HepG2 (cell line): ENCODE measurements at regions not wholly inside any gene's neighbourhood (a gene's known extent, or its start where the extent isn't known, plus 50 kb on each side); places are given as distances from the start of the nearest gene placed in this dataset.

Experiments used
- ATAC-seq: fragments of 200-7000 bp; cut with Tn5 transposase; 3 replicates; pipeline ENCODE4 v1.9.1; 2020; ENCODE audit warnings: mild to moderate bottlenecking, moderate library complexity
- BruUV-seq: library from RNA; stranded (reverse); fragments of 400-500 nt; replicated peaks from 2 replicates; lab custom pipeline; 2021; lab: Mats Ljungman, UMichigan
- CTCF ChIA-PET: fragments of 300-600 bp; formaldehyde crosslinking; extraction: SDS; loops from one replicate; lab custom pipeline; 2021; ENCODE audit warnings: low total read pairs, inconsistent platforms, low intra/inter-chr PET ratio; lab: Yijun Ruan, JAX
- POLR2A ChIA-PET: fragments of 350-600 bp; sonication (Branson Sonifier 250); formaldehyde crosslinking; loops from one replicate; lab custom pipeline; 2020; ENCODE audit warnings: antibody characterized with exemption, inconsistent platforms; lab: Yijun Ruan, JAX
- DNase-seq: peaks from one replicate; pipeline ENCODE4 v3.0.0-alpha.2; 2015; ENCODE audit warnings: low spot score
- FAIRE-seq: peaks from 3 replicates; lab custom pipeline; 2011; peaks lifted over from hg19 to GRCh38; lab: Jason Lieb, UNC
- H2AFZ ChIP-seq: one replicate; pipeline ENCODE4 v1.6.1; 2011; ENCODE audit warnings: low read length, inconsistent platforms
- H3K27ac ChIP-seq: fragments of 300-600 bp; 3 replicates; pipeline ENCODE4 v1.8.0; 2011; ENCODE audit warnings: mixed run types, mild to moderate bottlenecking, mixed read lengths, low read length, inconsistent platforms; ENCODE audit not compliant: insufficient read depth; ENCODE audit errors: extremely low read length
- H3K27me3 ChIP-seq, 2 experiments: fragments of 200-600 bp in 1 of 2; 2 replicates in 1 of 2; 3 replicates in 1 of 2; pipeline versions ENCODE4 v1.6.0 to v1.8.0; 2011; ENCODE audit warnings: low read length in 2 of 2, mild to moderate bottlenecking in 2 of 2, moderate library complexity in 2 of 2, inconsistent platforms in 1 of 2; ENCODE audit not compliant: insufficient read depth in 2 of 2, control insufficient read depth in 1 of 2
- H3K36me3 ChIP-seq, 2 experiments: fragments of 200-600 bp in 1 of 2; replicated peaks in 1 of 2; 2 replicates in 1 of 2; 3 replicates in 1 of 2; pipeline versions ENCODE4 v1.5.1 to v1.8.0; 2011; ENCODE audit warnings: low read length in 2 of 2, inconsistent platforms in 1 of 2; ENCODE audit not compliant: insufficient read depth in 2 of 2, control insufficient read depth in 1 of 2
- H3K4me1 ChIP-seq: 2 replicates; pipeline ENCODE4 v1.5.1; 2012; ENCODE audit warnings: low read length, inconsistent platforms; ENCODE audit not compliant: insufficient read depth
- H3K4me2 ChIP-seq: 2 replicates; pipeline ENCODE4 v1.6.0; 2011; ENCODE audit warnings: low read depth, low read length, inconsistent platforms
- H3K4me3 ChIP-seq, 3 experiments: fragments of 200-600 bp in 1 of 3; sonication (generic), shearing (Covaris generic) in 1 of 3; replicated peaks in 1 of 3; 2 replicates each; pipeline ENCODE4 v1.5.1; 2011 to 2016; ENCODE audit warnings: low read length in 3 of 3, inconsistent platforms in 2 of 3, low read depth in 2 of 3, mild to moderate bottlenecking in 2 of 3, control low read depth in 1 of 3, mixed read lengths in 1 of 3; ENCODE audit not compliant: insufficient read depth in 1 of 3
- H3K79me2 ChIP-seq: one replicate; pipeline ENCODE4 v1.6.1; 2011; ENCODE audit warnings: low read length, inconsistent platforms; ENCODE audit not compliant: insufficient read depth
- H3K9ac ChIP-seq: 2 replicates; pipeline ENCODE4 v1.6.0; 2011; ENCODE audit warnings: mild to moderate bottlenecking, low read depth, low read length, inconsistent platforms; ENCODE audit not compliant: insufficient read depth
- H3K9me3 ChIP-seq: 2 replicates; pipeline ENCODE4 v1.5.1; 2012; ENCODE audit warnings: mild to moderate bottlenecking, low read length
- H4K20me1 ChIP-seq: 2 replicates; pipeline ENCODE4 v1.6.0; 2011; ENCODE audit warnings: inconsistent platforms, mild to moderate bottlenecking, low read length, moderate library complexity; ENCODE audit not compliant: insufficient read depth
- CBX1 ChIP-seq: IDR thresholded peaks from one replicate; pipeline ENCODE4 v1.6.1; 2016; ENCODE audit warnings: antibody characterized with exemption, low read depth
- GMEB1 ChIP-seq: sonication (generic); formaldehyde crosslinking; IDR thresholded peaks from 2 replicates; pipeline ENCODE4 v1.5.1; 2020; ENCODE audit warnings: missing genetic modification reagents, mild to moderate bottlenecking, borderline replicate concordance
- HDAC2 ChIP-seq: sonication (generic); formaldehyde crosslinking; IDR thresholded peaks from 2 replicates; pipeline ENCODE4 v1.4.0; 2020; ENCODE audit warnings: missing genetic modification reagents
- HNF1A ChIP-seq, 2 experiments: sonication (generic) in 1 of 2; formaldehyde crosslinking in 1 of 2; IDR thresholded peaks; 2 replicates each; pipeline versions ENCODE4 v1.4.0 to v1.6.1; 2016 to 2020; ENCODE audit warnings: borderline replicate concordance in 1 of 2, low read depth in 1 of 2, mild to moderate bottlenecking in 1 of 2, missing genetic modification reagents in 1 of 2
- KAT2B ChIP-seq: fragments of 150-350 bp; IDR thresholded peaks from 2 replicates; pipeline ENCODE4 v1.6.1; 2014; ENCODE audit warnings: low read depth, low read length, borderline replicate concordance
- NCOA5 ChIP-seq: sonication (generic); formaldehyde crosslinking; IDR thresholded peaks from 2 replicates; pipeline ENCODE4 v1.4.0; 2020; ENCODE audit warnings: missing genetic modification reagents
- NFIB ChIP-seq: sonication (generic); formaldehyde crosslinking; IDR thresholded peaks from 2 replicates; pipeline ENCODE4 v1.9.0; 2021; ENCODE audit warnings: missing genetic modification reagents, mild to moderate bottlenecking, borderline replicate concordance
- PHF8 ChIP-seq: sonication (generic); formaldehyde crosslinking; IDR thresholded peaks from 2 replicates; pipeline ENCODE4 v1.5.0; 2020; ENCODE audit warnings: missing genetic modification reagents
- SAFB2 ChIP-seq: sonication (generic); formaldehyde crosslinking; IDR thresholded peaks from 2 replicates; pipeline ENCODE4 v1.5.1; 2020; ENCODE audit warnings: missing genetic modification reagents, low read depth, mild to moderate bottlenecking, borderline replicate concordance
- SNAI1 ChIP-seq: sonication (generic); formaldehyde crosslinking; IDR thresholded peaks from 2 replicates; pipeline ENCODE4 v1.5.0; 2020; ENCODE audit warnings: mild to moderate bottlenecking, missing genetic modification reagents, borderline replicate concordance
- SSRP1 ChIP-seq: IDR thresholded peaks from 2 replicates; pipeline ENCODE4 v1.6.1; 2016; ENCODE audit warnings: control low read depth
- TEAD3 ChIP-seq: optimal IDR thresholded peaks from 2 replicates; pipeline ENCODE3; 2016; ENCODE audit warnings: borderline replicate concordance
- ZNF160 ChIP-seq: sonication (generic); formaldehyde crosslinking; IDR thresholded peaks from 2 replicates; pipeline ENCODE4 v1.8.0; 2022; ENCODE audit warnings: mild to moderate bottlenecking, inconsistent platforms, missing genetic modification reagents
- ZNF276 ChIP-seq: sonication (generic); formaldehyde crosslinking; IDR thresholded peaks from 2 replicates; pipeline ENCODE4 v1.4.0; 2020; ENCODE audit warnings: mild to moderate bottlenecking, low read depth, missing genetic modification reagents
- ZNF33A ChIP-seq: sonication (generic); formaldehyde crosslinking; IDR thresholded peaks from 2 replicates; pipeline ENCODE4 v1.5.1; 2020; ENCODE audit warnings: missing genetic modification reagents, mild to moderate bottlenecking, moderate library complexity, borderline replicate concordance
- ZNF569 ChIP-seq: sonication (generic); formaldehyde crosslinking; IDR thresholded peaks from 2 replicates; pipeline ENCODE4 v1.5.0; 2020; ENCODE audit warnings: mild to moderate bottlenecking, missing genetic modification reagents, moderate library complexity, borderline replicate concordance
- ZNF709 ChIP-seq: sonication (generic); formaldehyde crosslinking; IDR thresholded peaks from 2 replicates; pipeline ENCODE4 v1.5.0; 2020; ENCODE audit warnings: mild to moderate bottlenecking, missing genetic modification reagents
- ZSCAN29 ChIP-seq: sonication (generic); formaldehyde crosslinking; conservative IDR thresholded peaks from 2 replicates; pipeline ENCODE4 v1.4.0; 2020; ENCODE audit warnings: mild to moderate bottlenecking, missing genetic modification reagents
- WGBS: methylation state at CpG from one replicate; pipeline ENCODE4 v1.1.6; 2017; ENCODE audit warnings: low lambda C conversion rate; 5-methylcytosine and 5-hydroxymethylcytosine counted together
- in situ Hi-C: cut with HindIII; loops from 2 replicates; pipeline ENCODE4 v1.10.0; 2017; ENCODE audit warnings: low pct_unique_long_range_greater_than_20kb; ENCODE audit not compliant: extremely low pct_ligation_motif_present
- intact Hi-C: fragments of 100-400 bp; cut with micrococcal nuclease; formaldehyde crosslinking; loops from one replicate; pipeline ENCODE4 v1.10.0; 2022; ENCODE audit not compliant: unreplicated experiment

GRCh38 chr13:50613356-50613831, 230.1 kb downstream of the DLEU7 start (continued):
- no peak for TF ChIP-seq GMEB1
- no peak for TF ChIP-seq SNAI1 (CRISPR knock-in tag)
- no peak for TF ChIP-seq SAFB2 (CRISPR knock-in tag)
- no peak for TF ChIP-seq ZNF569
- TF ChIP-seq TEAD3 (CRISPR knock-in tag), result no peak

DNA sequence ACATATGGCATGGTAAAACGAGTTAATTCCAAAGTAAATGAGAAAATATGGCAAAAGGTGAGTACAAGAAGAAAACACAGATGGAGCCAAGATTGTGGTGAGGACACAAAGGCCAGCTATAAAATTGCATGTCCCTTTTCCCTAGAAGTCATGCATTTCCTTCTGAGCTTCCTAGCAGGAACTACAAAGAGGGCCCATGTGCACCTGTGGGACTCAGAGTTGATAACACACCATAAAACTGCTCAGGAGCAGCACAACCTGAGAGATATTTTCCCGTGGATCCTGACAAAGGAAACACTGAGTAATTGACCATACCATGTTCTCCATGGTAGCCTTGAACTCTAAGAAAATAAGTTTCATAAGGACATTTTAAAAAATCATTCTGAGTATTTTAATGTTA, 228.3 kb downstream of the DLEU7 start:
- BruUV-seq, result no TSS peak
- POLR2A ChIA-PET, result no interaction called here
- H3K27ac ChIP-seq, result no peak overlapping the region
- no peak overlapping the region for H3K4me2 ChIP-seq
- H3K27me3 ChIP-seq, result no peaks in the 10 kb centered on the region
- no peaks in the 10 kb centered on the region; a peak in 1 of 5 replicates for H3K36me3 ChIP-seq
- CTCF ChIA-PET, result no interaction called here
- H3K9me3 ChIP-seq, result no peaks in the 10 kb centered on the region
- in situ Hi-C loops, result no loop called here
- WGBS, result 50% methylated on average over 2 of the region's 2 CpGs
- no peak for ATAC-seq
- H3K4me1 ChIP-seq, result no peaks in the 10 kb centered on the region
- FAIRE-seq, result no peak
- intact Hi-C loops, result no loop called here
- no peak overlapping the region for H3K9ac ChIP-seq
- H3K4me3 ChIP-seq, result no peak overlapping the region
- no peaks in the 10 kb centered on the region for H4K20me1 ChIP-seq
- no peak for DNase-seq
- no peaks in the 10 kb centered on the region for H3K79me2 ChIP-seq
- no peak overlapping the region for H2AFZ ChIP-seq
- TF ChIP-seq ZNF709 (CRISPR knock-in tag), result no peak
- TF ChIP-seq KAT2B, result no peak
- no peak for TF ChIP-seq NCOA5 (CRISPR knock-in tag)
- TF ChIP-seq SSRP1 (CRISPR knock-in tag), result no peak
- TF ChIP-seq ZNF33A (CRISPR knock-in tag), result no peak
- TF ChIP-seq HDAC2 (CRISPR knock-in tag), result no peak
- no peak for TF ChIP-seq ZNF160 (CRISPR knock-in tag)
- TF ChIP-seq ZNF276 (CRISPR knock-in tag), result no peak
- TF ChIP-seq PHF8 (CRISPR knock-in tag), result no peak
- no peak for TF ChIP-seq NFIB (CRISPR knock-in tag)
- no peak for TF ChIP-seq CBX1
- TF ChIP-seq HNF1A (IDR thresholded peaks at IDR 0.05; ENCODE audit: low read depth), result no peak
- TF ChIP-seq HNF1A (CRISPR knock-in tag; IDR thresholded peaks at IDR 0.05; ENCODE audit: borderline replicate concordance), result no peak
- TF ChIP-seq ZSCAN29 (CRISPR knock-in tag), result no peak
